Esophagus squamous epithelium (tissue), 4 donors: ENCODE measurements at regions not wholly inside any gene's neighbourhood (a gene's known extent, or its start where the extent isn't known, plus 50 kb on each side); places are given as distances from the start of the nearest gene placed in this dataset.

Source experiments
- CTCF ChIP-seq, 6 experiments: fragments of 450-650 bp in 4 of 6; fragments of 200-600 bp in 2 of 6; sonication (generic) in 2 of 6; IDR thresholded peaks; one replicate each; pipeline ENCODE4 v1.5.1; 2016 to 2019; ENCODE audit warnings: antibody characterized with exemption in 6 of 6, mild to moderate bottlenecking in 4 of 6, moderate library complexity in 4 of 6
- POLR2A ChIP-seq, 4 donors: fragments of 450-650 bp; IDR thresholded peaks; one replicate each; pipeline ENCODE4 v1.6.1; 2017; ENCODE audit warnings: antibody characterized with exemption in 4 of 4, mild to moderate bottlenecking in 4 of 4, moderate library complexity in 3 of 4

DNA sequence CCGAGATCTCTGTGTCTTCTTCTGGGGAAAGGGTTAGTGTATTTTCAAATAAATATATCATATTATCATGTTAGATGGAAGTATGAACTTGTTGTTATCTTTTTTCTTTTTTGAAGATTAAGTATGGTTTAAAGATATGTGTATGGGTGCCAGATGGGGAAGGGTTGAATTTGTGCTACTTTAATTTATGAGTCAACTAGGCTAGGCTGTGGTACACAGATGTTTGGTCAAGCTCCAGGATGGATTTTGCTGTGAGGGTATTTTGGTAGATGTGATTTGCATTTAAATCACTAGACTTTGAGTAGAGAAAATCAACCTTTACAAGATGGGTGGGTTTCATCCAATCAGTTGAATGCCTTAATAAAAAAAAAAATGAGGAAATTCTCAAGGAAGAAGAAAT lies 886.6 kb upstream of the ADGRB3 start:
- TF ChIP-seq POLR2A (IDR thresholded peaks at IDR 0.05) (no peak), CTCF (IDR thresholded peaks at IDR 0.05) (no peak)
